Hepatocyte (in vitro differentiated cells): ENCODE measurements at regions not wholly inside any gene's neighbourhood (a gene's known extent, or its start where the extent isn't known, plus 50 kb on each side); places are given as distances from the start of the nearest gene placed in this dataset.

Experiments used
- EZH2phosphoT487 ChIP-seq: fragments of 200-600 bp; sonication (generic); IDR thresholded peaks from one replicate; pipeline ENCODE4 v1.6.1; 2018; ENCODE audit warnings: antibody characterized with exemption, mild to moderate bottlenecking, low read depth, moderate library complexity; ENCODE audit not compliant: unreplicated experiment, severe bottlenecking
- TF ChIP-seq, protein P1 (sequence below): fragments of 200-600 bp; sonication (generic); IDR thresholded peaks from 2 replicates; pipeline ENCODE4 v1.5.1; 2016; ENCODE audit warnings: antibody characterized with exemption, mild to moderate bottlenecking; ENCODE audit not compliant: poor library complexity

DNA sequence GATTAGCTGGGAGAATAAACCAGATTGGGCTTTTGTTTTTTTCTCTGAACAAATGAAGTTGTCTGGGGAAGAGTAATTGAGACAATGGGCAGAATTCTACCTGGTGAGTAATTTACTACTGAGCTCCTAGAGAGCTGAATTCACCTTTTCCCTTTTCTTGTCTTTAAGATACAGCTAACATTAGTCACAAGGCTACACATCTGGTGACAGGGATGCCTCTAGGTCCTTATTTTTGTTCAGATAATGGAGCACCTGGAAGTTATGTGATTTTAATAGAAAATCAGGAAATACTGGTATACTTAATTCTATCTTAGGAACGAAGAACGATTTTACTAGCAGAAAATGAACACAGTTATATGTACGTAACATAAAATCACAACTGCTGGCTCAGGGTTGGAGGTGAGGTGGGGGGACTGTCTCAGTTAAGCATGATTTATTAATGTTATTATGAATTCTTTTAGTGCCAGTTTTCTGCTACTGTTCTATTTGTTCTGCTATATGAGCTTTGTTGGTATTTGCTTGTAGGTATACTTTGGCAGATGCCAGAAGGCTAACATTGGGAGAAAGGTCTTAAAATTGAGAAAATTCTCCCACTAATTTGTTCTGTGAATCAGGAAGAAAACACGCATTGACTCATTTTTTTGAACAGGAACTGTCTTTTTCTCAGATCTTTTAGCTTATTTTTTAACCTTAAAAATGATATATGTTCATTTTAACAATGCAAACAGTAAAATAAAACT, 482.7 kb upstream of the RGS6 start:
- TF ChIP-seq, protein P1, sequence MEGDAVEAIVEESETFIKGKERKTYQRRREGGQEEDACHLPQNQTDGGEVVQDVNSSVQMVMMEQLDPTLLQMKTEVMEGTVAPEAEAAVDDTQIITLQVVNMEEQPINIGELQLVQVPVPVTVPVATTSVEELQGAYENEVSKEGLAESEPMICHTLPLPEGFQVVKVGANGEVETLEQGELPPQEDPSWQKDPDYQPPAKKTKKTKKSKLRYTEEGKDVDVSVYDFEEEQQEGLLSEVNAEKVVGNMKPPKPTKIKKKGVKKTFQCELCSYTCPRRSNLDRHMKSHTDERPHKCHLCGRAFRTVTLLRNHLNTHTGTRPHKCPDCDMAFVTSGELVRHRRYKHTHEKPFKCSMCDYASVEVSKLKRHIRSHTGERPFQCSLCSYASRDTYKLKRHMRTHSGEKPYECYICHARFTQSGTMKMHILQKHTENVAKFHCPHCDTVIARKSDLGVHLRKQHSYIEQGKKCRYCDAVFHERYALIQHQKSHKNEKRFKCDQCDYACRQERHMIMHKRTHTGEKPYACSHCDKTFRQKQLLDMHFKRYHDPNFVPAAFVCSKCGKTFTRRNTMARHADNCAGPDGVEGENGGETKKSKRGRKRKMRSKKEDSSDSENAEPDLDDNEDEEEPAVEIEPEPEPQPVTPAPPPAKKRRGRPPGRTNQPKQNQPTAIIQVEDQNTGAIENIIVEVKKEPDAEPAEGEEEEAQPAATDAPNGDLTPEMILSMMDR: no peak
- TF ChIP-seq EZH2phosphoT487: no peak
